LHCN-M2 (cell line): ENCODE measurements at regions not wholly inside any gene's neighbourhood (a gene's known extent, or its start where the extent isn't known, plus 50 kb on each side); places are given as distances from the start of the nearest gene placed in this dataset.
"Not testable (repeated sequence)": the region's sequence is repeated elsewhere in the genome, so short reads cannot be mapped to it uniquely, and the experiment has no call there.

Experiments used
- DNase-seq: peaks from one replicate; pipeline ENCODE4 v3.0.0-alpha.2; 2012; ENCODE audit warnings: low read depth

GRCh38 chr9:7739595-7739994 lies 60.0 kb downstream of the DMAC1 start:
- no peak for DNase-seq

- no peak for DNase-seq
Observed at GRCh38 chr9:7735311-7735710, 64.3 kb downstream of the DMAC1 start.

DNA sequence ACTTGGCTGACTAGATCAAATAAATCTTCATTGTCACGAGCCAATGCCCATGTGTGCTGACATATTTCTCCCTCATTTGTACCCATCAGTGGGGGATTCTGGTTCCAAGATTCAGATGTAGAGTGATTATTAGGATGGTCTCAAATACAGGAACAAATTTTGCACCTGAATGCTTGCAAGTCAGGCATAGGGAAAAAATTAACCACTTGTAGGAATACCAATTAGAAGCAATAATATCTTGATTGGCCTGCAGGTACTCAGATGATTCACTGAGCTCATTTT lies 69.5 kb downstream of the DMAC1 start:
- no peak for DNase-seq

- DNase-seq: no peak
Observed at GRCh38 chr9:7729371-7730163, 70.0 kb downstream of the DMAC1 start.

DNA sequence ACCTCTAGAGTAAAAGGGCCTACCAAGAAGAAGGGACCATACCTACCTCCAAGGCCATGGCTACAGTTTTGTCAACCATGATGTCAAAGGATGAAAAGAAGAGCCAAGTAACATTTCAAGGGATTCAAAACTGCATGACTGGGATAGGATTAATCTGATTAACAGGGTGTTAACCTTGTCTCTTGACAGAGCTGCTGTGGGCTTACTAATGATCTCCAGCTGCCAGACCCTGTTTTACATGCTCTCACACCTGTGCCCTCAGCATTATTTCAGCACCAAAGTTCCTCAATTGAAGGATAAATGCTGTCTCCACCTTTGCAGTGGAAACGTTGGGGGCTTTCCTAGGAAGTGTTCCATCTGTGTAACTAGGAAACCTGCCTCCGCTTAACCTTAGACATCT lies 78.3 kb downstream of the DMAC1 start:
- DNase-seq: no peak

- not testable (repeated sequence) for DNase-seq
Observed at GRCh38 chr9:7713088-7713487, 86.5 kb downstream of the DMAC1 start.

- no peak for DNase-seq
Observed at GRCh38 chr9:7710686-7711085, 88.9 kb downstream of the DMAC1 start.

DNA sequence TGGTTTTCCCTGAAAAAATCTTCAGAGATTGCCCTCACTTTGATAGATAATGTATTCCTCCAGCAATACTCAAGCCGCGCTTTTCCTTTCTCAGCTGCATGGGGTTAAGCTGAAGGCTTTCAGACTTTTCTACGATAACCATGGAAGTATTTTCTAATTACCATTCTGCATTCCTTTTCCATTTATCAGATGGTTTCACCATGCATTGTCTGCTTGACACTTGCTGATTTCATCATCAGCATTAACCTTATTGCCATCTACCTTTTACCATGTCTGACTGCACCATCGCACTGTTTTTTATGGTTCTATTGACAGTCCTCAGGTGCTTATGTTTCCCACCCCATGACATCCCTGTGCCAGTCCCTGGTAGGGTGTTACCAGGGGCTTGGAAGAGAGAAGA lies 91.6 kb downstream of the DMAC1 start:
- DNase-seq: no peak

- DNase-seq: no peak
Observed at GRCh38 chr9:7704543-7704942, 95.0 kb downstream of the DMAC1 start.

GRCh38 chr9:7691909-7692308 lies 107.7 kb downstream of the DMAC1 start:
- DNase-seq: no peak

- DNase-seq: no peak
Observed at GRCh38 chr9:7690014-7690413, 109.6 kb downstream of the DMAC1 start.

DNA sequence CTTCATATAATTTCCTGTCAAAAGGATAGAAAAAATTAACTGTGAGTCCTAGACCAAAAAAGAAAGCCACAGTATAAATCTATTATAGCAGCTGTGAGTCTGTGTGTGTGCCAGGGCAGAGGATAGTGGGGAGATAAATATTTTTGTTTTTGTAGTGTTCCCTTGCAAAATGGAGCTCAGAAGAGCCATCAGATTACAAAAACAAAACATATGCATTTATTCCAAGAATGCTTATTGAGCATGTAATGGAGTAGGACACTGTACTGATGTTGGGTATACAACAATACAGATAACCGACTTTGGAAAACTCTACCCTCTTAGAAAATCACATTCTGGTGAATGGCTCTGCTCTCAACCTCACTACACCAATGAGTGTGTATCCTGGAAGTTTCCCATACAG lies 111.0 kb downstream of the DMAC1 start:
- no peak for DNase-seq

DNA sequence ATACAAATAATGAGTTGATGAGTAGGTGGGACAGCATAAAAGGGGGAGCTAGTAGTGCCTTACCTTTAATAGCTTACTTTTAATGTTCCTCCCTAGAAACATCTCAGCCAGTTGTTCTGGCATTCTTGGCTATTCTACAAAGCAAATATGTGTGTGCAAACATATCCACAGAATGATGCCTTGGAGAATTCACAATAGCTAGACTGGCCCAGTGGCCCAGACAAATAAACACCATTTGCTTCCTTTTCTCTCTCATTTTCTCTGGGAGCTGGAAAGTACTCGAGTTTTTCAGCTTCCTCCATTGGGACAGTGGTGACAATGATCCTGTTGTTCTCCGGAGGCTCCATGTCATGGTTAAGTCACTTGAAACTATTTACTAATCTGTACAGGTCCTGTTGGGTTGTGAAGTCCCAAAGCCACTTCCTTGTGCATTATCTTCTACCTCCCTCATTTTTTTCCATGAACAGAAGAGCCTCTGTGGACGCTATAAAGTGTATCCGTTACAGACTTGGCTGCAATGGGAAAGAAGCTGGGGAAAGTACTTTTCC lies 122.9 kb downstream of the DMAC1 start:
- no peak for DNase-seq

DNA sequence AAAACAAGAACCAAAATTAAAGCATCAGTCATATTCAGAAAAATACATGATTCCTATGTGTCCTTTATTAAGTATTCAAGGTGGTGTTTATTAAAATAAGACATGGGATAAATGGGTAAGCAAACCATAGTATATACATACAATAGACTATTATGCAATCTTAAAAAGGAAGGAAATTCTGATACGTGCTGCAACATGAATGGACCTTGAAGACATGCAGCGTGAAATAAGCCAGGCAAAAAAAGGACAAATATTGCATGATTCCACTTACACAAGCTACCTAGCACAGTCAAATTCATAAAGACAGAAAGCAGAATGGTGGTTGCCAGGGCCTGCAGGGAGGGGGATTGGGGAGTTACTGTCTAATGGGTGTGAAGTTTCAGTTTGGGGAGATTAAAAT lies 127.7 kb downstream of the DMAC1 start:
- no peak for DNase-seq

DNA sequence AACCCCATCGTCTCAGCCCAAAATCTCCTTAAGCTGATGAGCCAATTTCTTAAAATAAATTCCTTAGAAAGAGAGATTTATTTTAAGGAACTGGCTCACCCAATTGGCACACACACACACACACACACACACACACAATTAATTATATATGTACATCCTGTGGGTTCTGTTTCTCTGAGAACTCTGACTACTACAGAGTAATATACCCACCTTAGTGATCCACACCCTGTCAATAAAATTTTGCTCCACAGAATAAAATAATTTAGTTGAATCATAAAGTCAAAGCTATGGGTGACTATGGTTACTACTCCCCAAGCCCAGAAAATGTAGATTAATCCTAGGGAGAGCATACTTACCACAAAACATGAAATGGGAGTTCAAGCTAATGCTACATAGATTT lies 131.0 kb downstream of the DMAC1 start:
- no peak for DNase-seq

- no peak for DNase-seq
Observed at GRCh38 chr9:7665874-7666273, 133.7 kb downstream of the DMAC1 start.

- no peak for DNase-seq
Observed at GRCh38 chr9:7659766-7660165, 139.8 kb downstream of the DMAC1 start.

DNA sequence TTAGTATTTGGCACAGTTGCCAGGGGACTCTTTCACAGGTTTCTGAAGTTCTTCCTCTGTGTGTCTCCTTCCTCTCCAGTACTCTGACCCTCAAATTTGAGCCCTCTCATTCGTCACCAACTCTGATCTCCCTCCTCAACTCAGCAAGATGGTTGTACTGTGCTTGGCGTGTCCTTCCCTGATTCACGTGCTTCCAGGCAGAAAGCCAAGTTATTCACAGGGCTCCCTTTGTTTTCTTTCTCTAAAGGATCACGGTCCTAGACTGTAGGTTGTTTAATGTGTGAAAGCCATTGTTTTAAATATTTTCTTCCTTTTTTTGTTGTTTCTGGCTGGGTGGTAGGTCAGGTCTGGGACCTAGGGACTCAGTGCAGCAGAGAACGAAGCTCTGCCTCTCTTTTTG lies 142.9 kb downstream of the DMAC1 start:
- DNase-seq: no peak

GRCh38 chr9:7653262-7653661 lies 146.3 kb downstream of the DMAC1 start:
- no peak for DNase-seq

GRCh38 chr9:7640231-7640630 lies 159.3 kb downstream of the DMAC1 start:
- DNase-seq: no peak

- no peak for DNase-seq
Observed at GRCh38 chr9:7639471-7639870, 160.1 kb downstream of the DMAC1 start.

GRCh38 chr9:7636838-7637467 lies 162.6 kb downstream of the DMAC1 start:
- DNase-seq: no peak

- no peak for DNase-seq
Observed at GRCh38 chr9:7636309-7636708, 163.3 kb downstream of the DMAC1 start.
